ENCODE measurements at regions not wholly inside any gene's neighbourhood (a gene's known extent, or its start where the extent isn't known, plus 50 kb on each side); places are given as distances from the start of the nearest gene placed in this dataset.
"Not testable (repeated sequence)": the region's sequence is repeated elsewhere in the genome, so short reads cannot be mapped to it uniquely, and the experiment has no call there.

DNA sequence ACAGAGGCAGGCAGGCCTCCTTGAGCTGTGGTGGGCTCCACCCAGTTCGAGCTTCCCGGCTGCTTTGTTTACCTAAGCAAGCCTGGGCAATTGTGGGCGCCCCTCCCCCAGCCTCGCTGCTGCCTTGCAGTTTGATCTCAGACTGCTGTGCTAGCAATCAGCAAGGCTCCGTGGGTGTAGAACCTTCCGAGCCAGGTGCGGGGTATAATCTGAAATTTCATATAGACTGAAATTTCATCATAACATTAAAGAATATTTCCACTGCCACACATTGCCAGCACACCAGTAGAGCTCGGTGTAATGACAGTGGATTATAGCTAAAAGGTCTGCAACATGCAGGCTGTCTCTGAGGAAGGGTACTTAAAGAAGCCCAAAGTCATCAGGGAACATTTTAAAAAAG lies 344.3 kb upstream of the COL8A1 start:
- not testable (repeated sequence) for DNase-seq

DNA sequence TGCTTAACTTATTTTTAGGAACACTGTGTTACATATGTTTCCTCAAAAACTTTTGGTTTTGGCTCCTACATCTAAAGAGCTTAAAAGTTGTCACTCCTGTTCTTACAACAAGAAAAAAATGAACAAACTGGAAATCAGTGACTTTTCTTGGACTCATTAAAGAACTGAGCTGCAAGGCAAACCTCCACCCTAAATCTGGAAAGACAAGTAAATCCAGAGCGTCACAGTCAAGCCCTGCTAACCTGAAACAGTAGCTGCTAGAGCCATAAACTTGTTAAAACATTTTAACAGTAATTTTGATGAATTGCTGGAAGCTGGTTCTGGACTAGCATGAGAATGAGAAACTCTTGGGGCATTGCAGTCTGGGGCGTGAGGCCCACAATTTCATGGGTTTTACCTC lies 350.5 kb upstream of the COL8A1 start:
- no peak for DNase-seq

DNA sequence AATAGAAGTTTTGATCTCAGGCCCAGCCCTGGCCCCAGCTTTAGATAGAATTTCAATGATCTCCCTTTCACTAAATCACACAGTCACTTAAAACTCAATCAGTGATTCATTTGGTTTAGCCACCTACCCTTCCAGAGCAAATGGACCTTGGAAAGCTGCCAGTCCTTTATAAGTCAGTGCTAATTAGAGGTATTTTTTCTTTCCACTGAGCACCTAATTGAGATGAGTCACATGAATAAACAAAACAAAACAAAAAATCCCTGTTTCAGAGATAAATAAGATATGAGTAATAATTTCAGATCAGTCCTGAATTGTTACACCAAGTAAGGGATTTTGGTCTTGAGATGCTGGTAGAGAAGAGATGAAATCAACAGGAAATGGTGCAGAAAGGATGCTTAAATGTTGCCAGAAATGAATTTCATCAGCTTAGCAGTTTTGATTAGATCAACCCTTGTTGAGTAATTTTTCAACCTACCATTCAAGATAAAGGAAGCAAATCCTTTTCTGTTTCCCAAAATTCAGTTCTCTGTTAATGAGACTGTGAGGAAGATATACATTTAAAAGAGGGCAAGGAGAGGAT lies 352.0 kb upstream of the COL8A1 start:
- no peak for DNase-seq

DNA sequence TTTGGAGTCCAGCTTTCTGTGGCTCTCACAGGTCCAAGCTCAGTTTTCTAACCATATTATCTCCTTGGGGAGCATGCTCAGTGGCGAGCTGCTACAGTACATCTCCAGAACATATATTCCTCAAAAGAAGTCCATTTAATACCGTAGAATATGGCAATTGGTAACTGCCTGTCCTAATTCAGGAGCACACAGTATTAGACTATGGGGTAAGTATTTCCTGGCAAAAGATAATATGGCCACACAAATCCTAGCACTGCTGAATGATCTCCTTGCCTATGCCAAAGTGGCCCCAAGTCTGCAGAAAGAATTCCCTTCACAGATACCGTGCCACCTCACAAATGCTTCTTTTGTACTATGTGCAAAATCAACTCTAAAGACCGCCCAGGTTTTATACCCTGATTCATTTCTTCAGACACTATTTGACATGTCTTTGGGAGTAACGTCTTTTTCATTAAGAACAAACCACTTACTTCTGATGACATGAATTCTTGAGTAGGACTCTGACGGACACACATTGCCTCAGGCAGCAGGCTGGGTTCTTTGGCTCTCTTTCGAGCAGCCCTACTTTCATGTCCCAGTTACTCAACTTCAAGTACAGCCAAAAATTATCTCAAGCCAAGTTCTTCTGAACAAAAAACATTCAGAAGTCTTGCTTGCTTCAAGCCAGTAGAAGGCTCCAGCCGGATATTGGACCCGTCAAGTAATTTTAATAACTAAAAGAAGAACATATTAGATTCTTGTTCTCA lies 368.3 kb upstream of the DCBLD2 start:
- no peak for DNase-seq

DNA sequence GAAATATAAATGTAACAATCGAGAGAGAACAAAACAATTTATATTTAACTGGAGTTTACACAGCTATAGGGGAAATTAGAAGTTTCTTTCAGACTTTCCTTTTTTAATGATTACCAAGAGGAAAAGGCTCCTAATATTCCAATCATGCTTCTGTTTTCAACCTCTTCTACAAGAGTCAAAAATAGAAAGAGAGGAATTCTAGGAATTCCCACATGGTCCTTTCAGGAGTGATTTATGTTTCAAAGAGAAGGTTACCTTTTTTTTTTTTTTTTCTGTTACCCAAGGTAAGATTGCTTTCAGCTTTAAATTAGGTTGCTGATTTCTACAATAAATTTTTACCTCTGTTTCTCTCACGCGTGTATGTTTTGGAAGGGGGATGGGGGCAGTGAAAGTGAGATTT lies 355.3 kb upstream of the DCBLD2 start:
- no peak for DNase-seq

DNA sequence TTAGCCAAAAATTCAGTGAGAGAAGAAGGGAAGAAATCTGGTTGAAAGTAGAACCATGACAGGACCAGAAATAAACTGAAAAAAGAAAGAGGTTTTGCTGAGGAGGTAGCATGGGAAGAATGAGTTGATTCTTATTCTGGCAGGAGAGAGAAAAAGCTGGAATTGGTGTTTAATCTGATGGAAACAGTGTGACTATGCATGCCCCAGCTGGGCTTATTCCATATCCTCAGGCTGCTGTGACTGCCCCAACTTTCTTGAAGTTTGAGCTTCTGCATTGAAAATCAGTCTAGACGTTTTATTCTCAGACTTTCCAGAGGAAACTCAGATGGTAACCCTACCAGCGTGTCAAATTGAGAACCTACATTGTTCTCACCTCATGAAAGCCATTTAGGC lies 352.5 kb upstream of the DCBLD2 start:
- no peak for DNase-seq

DNA sequence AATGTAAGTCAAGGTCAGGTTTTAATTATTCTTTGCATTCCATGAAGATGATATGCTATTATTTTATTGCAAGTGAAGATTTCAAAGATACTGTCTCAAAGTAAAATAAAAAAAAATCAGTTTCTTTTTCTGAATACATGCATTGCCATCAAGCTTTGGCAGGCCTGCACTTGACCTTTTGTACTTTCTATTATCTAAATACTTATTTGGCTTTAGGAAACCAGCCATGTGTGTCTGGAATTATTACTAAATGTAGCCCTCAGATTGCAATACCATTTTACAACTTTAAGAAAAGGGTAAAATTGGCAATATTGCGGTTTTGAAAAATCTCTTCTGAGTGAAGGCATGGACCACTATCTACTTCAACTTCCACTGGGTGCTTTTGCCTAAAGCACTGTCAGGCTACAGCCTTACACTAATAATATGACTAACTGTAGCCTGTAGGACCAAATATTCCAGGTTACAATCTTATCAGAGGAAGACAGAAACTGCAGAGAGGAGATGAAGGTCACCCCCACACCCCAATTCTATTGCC lies 349.4 kb upstream of the DCBLD2 start:
- no peak for DNase-seq

DNA sequence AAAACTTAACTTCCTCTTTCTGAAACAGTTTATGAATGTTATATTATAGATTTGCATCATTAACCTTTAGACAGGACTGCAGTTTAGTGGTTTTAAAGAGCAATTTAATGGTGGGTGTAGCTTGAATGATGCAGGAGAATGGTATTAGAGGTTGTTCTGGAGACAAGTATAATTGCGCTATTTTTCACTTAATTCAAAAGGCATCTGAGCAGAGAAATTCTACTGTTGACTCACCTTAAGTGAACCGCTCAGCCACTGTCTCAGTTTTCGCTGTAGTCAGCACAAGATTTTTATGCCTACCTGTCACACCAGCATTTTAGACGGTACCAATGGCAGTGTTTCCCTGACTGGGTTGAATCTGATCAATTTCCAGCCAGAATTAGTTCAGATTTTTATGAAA lies 348.8 kb upstream of the DCBLD2 start:
- no peak for DNase-seq

DNA sequence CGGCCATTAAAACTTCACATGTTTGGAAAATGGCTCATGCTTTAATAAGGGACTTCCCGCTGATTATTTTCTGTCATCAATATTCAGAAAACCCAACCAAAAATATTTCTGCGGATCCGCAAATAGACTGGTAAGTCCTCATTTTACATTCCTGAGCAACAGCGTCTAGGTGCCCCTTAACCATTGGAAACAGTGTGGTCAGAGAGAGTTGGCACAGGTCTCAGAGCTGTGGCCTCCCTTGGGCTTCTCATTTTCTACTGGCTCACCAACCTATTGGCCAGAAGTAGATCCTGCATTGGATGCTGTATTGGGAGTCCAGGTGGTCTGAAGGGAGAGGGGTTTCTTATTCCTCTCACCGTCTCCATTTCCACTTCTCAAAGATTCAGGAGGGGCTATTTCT lies 348.1 kb upstream of the DCBLD2 start:
- no peak for DNase-seq

DNA sequence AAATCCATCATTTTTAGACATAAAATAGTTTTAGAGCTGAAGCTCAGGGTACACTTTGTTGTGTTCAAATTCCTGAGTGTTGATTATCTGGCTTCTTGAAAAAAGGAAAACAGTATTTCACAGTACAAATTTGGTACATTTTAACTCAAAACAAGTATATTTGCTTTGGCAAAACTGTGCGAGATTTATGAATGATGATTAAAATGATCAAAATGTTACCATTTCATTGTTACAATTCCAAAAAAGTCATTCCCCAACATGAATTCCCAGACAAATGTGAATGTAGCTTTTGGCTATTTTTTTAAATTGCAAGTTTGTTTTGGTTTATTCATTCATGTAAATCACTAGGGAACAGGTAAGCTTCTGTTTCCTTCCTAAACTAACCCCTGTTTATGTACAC lies 347.4 kb upstream of the DCBLD2 start:
- no peak for DNase-seq

DNA sequence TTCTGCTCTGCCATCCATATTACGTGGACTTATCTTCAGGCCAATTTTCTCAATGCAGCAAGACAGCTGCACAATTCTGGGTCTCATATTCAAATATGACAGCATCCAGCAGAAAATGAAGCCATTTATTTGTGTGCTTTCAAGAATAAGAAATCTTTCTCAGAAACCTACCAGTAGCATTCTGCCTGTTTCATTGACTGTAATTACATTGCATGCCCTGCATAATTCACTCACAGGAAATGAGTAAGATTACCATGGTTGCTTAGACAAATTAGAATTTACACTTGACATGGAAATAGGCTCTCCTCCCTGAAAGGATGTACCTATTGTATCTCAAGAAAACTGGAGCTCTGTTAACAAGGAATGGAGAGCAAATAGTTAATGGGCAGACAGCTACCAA lies 346.6 kb upstream of the DCBLD2 start:
- DNase-seq: no peak

DNA sequence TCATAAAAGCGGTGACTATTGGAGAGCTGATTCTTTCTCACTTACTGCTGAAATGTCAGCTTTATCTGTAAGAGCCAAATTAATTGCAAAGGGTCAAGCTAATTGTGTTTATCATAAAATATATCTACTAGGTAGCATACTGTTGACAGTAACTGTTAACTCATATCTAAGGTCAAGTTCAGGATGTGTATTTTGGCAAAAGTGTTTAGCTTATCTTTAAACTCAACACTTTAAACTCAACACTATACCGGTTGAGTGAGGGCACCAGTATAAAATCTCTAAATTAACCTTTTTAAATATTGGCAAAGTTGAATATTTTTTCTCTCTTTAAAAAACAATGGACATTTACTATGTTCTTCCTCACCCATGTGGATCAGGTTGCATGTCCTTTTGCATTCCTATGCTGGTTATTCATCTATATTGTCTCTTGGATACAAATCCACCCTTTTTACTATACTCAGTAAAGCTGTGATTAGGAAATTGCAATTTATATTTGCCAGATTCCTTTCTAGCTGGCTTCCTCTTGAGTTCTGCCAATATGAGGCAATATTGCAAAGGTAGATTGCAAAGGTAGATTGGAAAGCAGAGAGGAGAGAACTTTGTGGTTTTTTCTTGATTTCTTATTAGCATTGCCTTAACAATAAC lies 344.6 kb upstream of the DCBLD2 start:
- DNase-seq: no peak

DNA sequence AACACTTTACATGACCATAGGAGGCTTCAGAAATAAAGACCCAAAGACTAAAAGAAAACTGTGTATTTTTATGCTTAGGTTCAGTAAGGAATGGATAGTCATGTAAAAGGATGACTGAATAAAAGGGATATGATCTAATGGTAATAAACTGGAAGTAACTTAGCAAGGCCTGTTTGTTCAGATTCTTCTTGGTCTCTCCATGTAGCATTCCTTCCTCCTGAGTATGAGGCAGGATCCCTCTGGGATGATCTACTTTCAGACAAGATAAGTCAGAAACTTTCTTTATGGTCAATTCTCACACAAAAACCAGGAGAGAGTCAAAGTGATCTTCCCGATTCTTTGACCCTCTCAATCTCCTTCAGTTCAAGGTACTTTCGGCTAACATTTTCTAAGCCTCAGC lies 340.8 kb upstream of the DCBLD2 start:
- no peak for DNase-seq

DNA sequence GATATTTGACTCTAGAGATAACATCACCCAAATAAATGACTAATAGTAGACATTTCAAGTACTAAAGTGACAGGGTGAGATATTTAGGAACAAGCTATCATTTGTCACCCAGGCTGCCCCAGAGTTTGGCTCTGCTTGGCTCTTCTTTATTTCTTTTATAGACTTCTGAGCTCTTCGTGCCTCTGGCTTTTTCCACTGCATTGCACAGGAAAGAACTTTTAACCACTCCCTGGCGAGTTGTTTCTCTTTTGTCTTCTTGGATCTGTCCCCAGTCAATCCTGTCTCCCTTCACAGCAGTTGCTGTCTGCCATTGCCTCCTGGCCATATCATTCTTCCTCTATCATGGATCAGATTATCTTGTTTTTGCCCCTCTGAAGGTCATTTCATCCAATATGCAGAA lies 339.2 kb upstream of the DCBLD2 start:
- no peak for DNase-seq

DNA sequence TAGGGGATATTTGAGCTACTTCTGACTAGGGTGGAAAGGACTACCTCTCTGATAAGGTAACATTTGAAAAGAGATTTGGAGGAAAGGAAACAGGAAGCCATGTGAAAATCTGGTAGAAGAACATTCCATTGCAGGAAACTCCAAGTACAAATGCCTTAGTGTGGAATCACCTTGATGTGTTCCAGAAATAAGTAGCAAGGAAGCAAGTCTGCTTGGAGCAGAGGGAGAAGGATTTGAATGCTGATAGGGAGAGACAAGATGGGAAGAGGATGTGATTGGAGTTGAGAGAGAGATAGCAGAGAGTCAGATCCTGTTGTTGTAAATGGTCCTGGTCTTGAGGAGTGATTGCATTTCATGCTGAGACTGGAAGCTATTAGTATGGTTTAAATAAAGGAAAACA lies 335.1 kb upstream of the DCBLD2 start:
- DNase-seq: no peak

DNA sequence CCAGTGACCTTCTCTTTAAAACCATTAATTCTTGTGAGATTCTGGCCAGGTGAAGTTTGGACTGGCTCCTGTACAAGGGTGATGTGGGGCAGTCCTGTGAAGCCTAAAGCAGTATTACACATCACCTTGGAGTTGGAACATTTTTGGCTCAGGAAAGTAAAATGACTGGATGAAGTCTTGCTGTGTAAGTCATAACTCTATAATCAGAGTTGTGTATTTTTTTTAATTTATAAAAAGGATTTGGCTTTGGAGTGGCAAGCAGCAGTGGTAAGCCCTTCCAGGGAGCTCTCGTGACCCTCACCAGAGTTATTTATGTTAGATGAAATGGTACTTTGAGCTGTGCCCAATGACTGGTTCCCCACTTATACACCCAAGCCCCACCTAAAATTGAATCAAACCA lies 331.2 kb upstream of the DCBLD2 start:
- no peak for DNase-seq

DNA sequence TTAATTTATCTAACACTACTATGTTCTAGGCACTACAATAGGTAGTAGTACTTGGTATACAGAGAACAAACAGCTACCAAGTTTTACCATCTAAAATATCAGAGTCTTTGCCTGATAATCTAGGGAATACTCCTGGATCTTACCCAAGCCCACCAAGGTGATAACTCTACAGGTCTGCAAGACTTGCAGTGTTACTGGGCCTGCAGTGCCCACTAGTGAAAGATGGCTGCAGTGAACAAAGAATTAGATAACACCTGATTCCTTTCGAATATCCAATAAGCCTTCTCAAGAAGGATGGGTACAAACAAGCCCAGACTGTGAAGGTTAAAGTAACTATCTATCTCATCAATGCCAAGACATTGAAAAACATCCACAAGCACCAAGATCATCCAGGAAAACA lies 317.0 kb upstream of the DCBLD2 start:
- DNase-seq: no peak

DNA sequence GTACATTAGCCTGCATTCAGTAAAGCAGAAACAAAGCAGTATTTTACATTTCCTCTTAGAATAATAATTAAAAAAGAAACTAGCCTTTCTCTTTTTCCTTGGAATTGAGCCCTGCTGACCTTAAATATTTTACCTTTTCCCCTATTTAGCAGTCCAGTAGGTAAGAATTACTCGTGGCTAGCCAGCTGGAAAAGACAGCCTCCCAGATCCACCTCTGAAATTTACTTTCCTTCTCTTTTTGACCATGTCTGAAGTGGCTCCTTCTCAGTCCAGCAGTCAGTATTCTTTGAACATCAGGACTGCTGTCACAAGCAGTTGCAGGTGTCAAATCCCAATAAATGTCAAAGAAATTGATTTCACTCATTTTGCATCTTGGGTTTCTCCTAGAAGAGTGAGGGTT lies 311.5 kb upstream of the DCBLD2 start:
- DNase-seq: no peak

DNA sequence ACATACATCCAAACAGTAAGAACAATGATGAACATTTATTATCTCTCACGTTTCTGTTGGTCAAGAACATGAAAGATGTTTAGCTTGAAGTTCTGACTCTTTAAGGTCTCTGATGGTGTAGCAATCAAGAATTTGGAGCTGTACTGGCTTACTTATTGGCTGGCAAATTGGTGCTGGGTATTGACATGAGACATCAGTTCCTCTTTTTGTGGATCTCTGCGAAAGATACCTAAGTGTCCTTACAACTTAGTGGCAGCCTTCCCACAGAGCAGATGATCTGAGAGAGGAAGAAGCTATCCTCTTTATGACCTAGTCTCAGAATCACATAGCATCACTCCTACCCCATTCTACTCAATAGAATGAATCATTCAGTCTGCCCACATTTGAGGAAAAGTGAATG lies 309.8 kb upstream of the DCBLD2 start:
- no peak for DNase-seq

DNA sequence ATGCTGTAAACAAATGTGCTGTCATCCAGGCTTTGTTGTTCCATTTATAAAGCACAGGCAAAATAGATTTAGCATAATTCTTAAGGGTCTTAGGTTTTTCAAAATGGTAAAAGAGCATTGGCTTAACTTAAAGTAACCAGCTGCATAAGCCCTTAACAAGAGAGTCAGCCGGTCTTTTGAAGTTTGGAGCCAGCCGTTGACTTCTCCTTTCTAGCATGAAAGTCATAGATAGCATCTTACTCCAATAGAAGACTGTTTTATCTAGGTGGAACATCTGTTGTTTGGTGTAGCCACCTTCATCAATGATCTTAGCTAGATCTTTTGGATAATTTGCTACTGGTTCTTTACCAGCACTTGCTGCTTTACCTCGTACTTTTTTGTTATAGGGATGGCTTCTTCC lies 297.5 kb upstream of the DCBLD2 start:
- DNase-seq: no peak

DNA sequence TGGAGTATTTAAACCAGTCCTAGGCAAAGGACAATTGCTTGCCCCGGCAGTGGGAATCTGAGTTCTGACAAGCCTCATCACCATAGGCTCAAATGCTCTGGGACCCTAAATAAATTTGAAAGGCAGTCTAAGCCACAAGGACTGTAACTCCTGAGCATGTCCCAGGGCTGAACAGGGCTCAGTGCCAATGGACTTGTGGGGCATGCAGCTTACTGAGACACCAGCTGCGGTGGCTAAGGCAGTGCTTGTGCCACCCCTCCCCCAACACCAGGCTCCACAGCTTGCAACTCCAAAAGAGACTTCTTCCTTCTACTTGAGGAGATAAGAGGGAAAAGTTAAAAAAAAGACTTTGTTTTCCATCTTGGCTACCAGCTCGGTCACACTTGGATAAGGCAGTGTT lies 289.7 kb upstream of the DCBLD2 start:
- no peak for DNase-seq

DNA sequence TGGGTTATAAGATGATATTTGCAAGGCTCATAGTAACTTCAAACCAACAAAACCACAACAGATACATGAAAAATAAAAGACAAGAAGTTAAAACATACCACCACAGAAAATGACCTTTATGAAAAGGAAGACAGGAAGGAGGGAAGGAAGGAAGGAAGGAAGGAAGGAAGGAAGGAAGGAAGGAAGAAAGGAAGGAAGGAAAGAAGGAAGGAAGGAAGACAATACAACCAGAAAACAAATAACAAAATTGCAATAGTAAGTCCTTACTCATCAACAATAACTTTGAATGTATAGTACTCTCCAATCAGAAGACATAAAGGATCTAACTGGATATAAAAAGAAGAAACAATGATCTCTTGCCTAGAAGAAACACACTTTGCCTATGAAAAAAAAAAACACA lies 287.4 kb upstream of the DCBLD2 start:
- DNase-seq: no peak

DNA sequence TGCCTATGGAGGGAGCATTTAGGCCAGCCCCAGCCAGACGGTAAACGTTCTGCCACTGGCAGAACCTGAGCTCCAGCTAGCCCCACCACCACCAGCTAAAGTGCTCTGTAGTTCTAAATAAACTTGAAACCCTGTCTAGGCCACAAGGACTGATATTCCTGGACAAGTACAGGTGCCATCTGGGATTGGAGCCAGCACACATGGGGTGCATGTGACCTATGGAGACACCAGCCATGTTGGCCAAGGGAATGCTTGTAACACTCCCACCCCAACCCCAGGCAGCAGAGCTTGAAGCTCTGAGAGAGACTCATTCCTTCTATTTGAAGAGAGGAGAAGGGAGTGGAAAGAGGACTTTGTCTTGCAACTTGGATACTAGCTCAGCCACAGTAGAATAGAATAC lies 284.5 kb upstream of the DCBLD2 start:
- DNase-seq: no peak

DNA sequence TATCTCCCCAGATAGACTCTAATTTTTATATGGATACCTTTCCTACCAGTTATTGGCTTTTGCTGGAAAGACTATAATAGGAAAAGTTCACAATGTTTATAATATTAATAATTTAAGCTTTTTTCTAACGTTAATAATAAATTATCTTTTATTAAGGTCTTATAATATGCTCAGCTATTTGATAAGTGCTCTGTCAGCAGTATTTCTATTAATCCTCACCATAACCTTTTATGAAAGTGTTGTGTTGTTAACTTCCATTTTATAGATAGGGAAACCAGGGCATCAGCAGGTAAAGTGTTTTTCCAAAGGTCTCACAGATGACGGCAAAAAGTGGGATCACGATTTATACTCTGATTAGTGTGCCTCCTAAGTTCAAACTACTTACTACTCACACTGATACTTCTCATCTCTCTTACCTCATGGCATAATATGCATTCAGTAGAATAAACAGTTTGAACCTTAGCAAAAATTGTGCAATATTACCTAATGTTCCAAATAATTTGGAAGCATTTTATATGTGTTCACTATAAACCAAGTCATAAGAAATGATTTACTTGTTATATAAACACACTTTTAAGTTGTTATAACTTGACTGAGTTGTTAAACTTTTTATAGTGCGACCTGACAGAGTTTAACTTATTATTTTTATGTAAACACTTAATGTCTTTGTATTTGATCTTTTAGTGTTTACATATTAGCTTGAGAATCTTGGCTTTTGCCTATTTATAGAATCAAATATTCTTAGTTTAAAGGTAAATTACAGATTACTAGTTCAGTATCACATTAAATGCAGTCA lies 274.9 kb upstream of the DCBLD2 start:
- no peak for DNase-seq
